HG02981 (cell line): ENCODE measurements at regions not wholly inside any gene's neighbourhood (a gene's known extent, or its start where the extent isn't known, plus 50 kb on each side); places are given as distances from the start of the nearest gene placed in this dataset.

ENCODE experiments used
- ATAC-seq: cut with Tn5 transposase; IDR thresholded peaks from one replicate; pipeline ENCODE4 v1.9.1; 2021; ENCODE audit warnings: mild to moderate bottlenecking, moderate library complexity; ENCODE audit not compliant: unreplicated experiment

- no peak for ATAC-seq
Measured at GRCh38 chr3:72350761-72351505, 497.3 kb downstream of the SHQ1 start.

- no peak for ATAC-seq
Measured at GRCh38 chr3:72348357-72348756, 499.9 kb downstream of the SHQ1 start.

GRCh38 chr3:72347819-72348319, 500.4 kb downstream of the SHQ1 start:
- peak; percentile 42 for ATAC-seq

GRCh38 chr3:72346526-72346926, 501.7 kb downstream of the SHQ1 start:
- ATAC-seq = peak; percentile 37

- ATAC-seq = no peak
Measured at GRCh38 chr3:72345980-72346379, 502.3 kb downstream of the SHQ1 start.

GRCh38 chr3:72345237-72345878, 502.9 kb downstream of the SHQ1 start:
- ATAC-seq = no peak

- no peak for ATAC-seq
Measured at GRCh38 chr3:72344647-72345046, 503.6 kb downstream of the SHQ1 start.

GRCh38 chr3:72344236-72344635, 504.0 kb downstream of the SHQ1 start:
- ATAC-seq = no peak

- no peak for ATAC-seq
Measured at GRCh38 chr3:72343078-72343477, 505.2 kb downstream of the SHQ1 start.

- ATAC-seq = no peak
Measured at GRCh38 chr3:72342450-72342849, 505.8 kb downstream of the SHQ1 start.

- no peak for ATAC-seq
Measured at GRCh38 chr3:72341920-72342319, 506.3 kb downstream of the SHQ1 start.

GRCh38 chr3:72341380-72341770, 506.9 kb downstream of the SHQ1 start:
- ATAC-seq = no peak

- ATAC-seq = no peak
Measured at GRCh38 chr3:72340476-72341379, 507.5 kb downstream of the SHQ1 start.

- ATAC-seq = no peak
Measured at GRCh38 chr3:72340056-72340455, 508.2 kb downstream of the SHQ1 start.

GRCh38 chr3:72339670-72340030, 508.6 kb downstream of the SHQ1 start:
- no peak for ATAC-seq

GRCh38 chr3:72338942-72339669, 509.1 kb downstream of the SHQ1 start:
- ATAC-seq = no peak

GRCh38 chr3:72338082-72338941, 509.9 kb downstream of the SHQ1 start:
- ATAC-seq = no peak

- no peak for ATAC-seq
Measured at GRCh38 chr3:72337480-72337855, 510.8 kb downstream of the SHQ1 start.

- ATAC-seq = no peak
Measured at GRCh38 chr3:72336821-72337479, 511.3 kb downstream of the SHQ1 start.
